ENCODE measurements at regions not wholly inside any gene's neighbourhood (a gene's known extent, or its start where the extent isn't known, plus 50 kb on each side); places are given as distances from the start of the nearest gene placed in this dataset.

DNA sequence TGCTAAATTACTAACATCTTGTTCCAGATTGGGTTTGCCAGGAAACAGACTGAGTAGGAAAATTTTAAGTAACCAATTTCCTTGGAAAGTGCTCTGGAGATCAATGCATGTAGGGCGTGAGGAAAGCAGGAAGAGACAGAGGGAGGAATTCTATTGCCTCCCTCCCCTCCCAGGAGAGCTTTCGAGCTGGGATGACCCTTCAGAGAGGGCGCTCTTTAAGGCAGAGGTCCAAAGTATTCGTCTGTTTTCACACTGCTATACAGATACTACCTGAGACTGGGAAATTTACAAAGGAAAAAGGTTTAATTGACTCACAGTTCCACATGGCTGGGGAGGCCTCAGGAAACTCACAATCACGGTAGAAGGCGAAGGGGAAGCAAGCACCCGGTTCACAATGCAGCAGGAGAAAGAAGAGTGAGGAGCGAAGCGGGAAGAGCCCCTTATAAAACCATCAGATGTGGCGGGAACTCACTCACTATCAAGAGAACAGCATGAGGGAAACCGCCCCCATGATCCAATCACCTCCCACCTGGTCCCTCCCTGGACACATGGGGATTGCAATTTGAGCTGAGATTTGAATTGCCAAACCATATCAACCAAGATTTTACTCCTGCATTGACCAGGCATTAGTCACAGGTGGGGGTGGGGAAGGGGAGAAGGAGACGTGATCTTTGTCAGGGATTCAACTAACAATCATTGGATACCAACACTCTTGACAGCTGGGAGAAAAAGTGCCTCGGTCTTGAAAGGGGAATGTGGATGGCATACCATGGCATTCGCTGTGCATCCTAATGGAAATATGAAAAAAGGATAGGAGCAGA is 63.8 kb downstream of the SLITRK2 start:
- ChIA-PET CTCF (no interaction called here), POLR2A (no interaction called here)
- no peaks in the 10 kb centered on the region for H3K36me3 Mint-ChIP-seq (ENCODE audit: low read depth)
- no peaks in the 10 kb centered on the region for H3K4me1 Mint-ChIP-seq
- no peaks in the 10 kb centered on the region for H3K9me3 Mint-ChIP-seq (ENCODE audit: low read depth)
- H3K4me3 Mint-ChIP-seq = no peak overlapping the region
- DNase-seq = no peak
- H3K27me3 Mint-ChIP-seq = no peaks in the 10 kb centered on the region
- intact Hi-C loops (cut with DNase I, micrococcal nuclease) = no loop called here
- ATAC-seq = no peak
- no peak overlapping the region for H3K27ac Mint-ChIP-seq

DNA sequence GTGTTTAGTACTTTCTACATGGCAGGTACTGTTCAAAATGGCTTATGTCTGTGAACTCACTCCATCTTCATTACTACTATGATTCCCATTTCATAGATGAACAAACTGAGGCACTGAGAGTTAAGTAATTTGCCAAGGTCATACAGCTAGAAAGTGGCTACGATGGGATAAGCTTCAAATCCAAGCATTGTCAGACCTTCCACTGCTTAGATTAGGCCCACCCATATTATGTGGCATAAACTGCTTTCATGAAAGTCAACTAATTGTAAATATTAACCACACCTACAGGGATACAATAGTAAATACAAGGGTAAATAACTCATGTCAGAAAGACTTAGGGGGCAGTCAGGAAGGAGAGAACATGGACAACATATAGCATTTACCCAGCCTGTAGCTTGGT is 68.8 kb downstream of the SLITRK2 start:
- H3K4me3 Mint-ChIP-seq = no peak overlapping the region

DNA sequence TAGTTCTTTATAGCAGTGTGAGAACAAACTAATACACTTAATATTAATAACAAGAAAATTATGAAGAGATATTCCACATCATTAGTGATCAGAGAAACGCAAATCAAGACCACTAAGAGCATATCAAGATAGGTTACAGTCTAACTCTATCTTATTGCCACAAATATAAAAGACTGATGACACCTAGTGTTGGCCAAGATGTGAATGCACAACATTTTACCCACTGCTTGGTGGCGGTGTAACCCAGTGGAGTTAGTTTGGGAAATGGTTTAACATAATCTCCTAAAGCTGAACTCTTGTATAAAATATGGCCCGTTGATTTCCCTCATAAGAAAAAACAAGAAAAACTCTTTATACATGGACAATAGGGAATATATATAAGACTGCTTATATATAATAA is 92.4 kb downstream of the SLITRK2 start:
- Mint-ChIP-seq H3K27ac (no peak overlapping the region), H3K27me3 (no peaks in the 10 kb centered on the region), H3K9me3 (ENCODE audit: low read depth) (peaks cover 2% of the 10 kb centered on the region), H3K4me3 (no peak overlapping the region), H3K36me3 (ENCODE audit: low read depth) (no peaks in the 10 kb centered on the region), H3K4me1 (no peaks in the 10 kb centered on the region)
- intact Hi-C loops (cut with DNase I, micrococcal nuclease) = no loop called here
- no peak for ATAC-seq
- POLR2A ChIA-PET = no interaction called here
- DNase-seq = no peak
- CTCF ChIA-PET = no interaction called here

More for the DNA sequence above, 68.8 kb downstream of the SLITRK2 start:
- no peak for DNase-seq
- no peaks in the 10 kb centered on the region for H3K36me3 Mint-ChIP-seq (ENCODE audit: low read depth)
- ChIA-PET CTCF (no interaction called here), POLR2A (no interaction called here)
- H3K27ac Mint-ChIP-seq = no peak overlapping the region
- peaks cover 3% of the 10 kb centered on the region for H3K9me3 Mint-ChIP-seq (ENCODE audit: low read depth)
- no peaks in the 10 kb centered on the region for H3K4me1 Mint-ChIP-seq
- intact Hi-C loops (cut with DNase I, micrococcal nuclease) = no loop called here
- ATAC-seq = no peak
- no peaks in the 10 kb centered on the region for H3K27me3 Mint-ChIP-seq

DNA sequence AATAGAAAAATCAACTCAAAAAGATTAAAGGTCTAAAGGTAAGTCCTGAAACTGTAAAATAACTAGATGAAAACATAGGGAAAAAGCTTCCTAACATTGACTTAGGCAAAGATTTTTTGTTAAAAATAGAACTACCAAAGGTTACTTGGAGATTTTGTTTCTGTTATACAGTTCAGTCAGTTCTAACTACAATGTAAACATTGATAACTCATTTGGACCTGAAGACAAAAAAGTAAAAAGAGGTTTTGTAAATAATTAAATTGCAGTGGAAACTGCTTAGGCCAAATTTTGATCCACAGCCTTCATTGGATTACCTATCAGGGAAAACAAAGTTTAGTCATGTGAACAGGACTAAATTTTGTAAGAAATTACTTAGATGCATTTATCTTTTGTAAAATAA is 101.8 kb downstream of the SLITRK2 start:
- CTCF ChIA-PET = no interaction called here

GRCh38 chrX:145923376-145923775 is 105.7 kb downstream of the SLITRK2 start:
- Mint-ChIP-seq H3K27me3 (no peaks in the 10 kb centered on the region), H3K27ac (no peak overlapping the region), H3K36me3 (ENCODE audit: low read depth) (no peaks in the 10 kb centered on the region), H3K4me3 (no peak overlapping the region), H3K9me3 (ENCODE audit: low read depth) (peaks cover 2% of the 10 kb centered on the region), H3K4me1 (no peaks in the 10 kb centered on the region)
- POLR2A ChIA-PET = no interaction called here
- no peak for DNase-seq
- CTCF ChIA-PET = no interaction called here
- ATAC-seq = no peak
- intact Hi-C loops (cut with DNase I, micrococcal nuclease) = no loop called here

More for the DNA sequence above, 101.8 kb downstream of the SLITRK2 start:
- H3K9me3 Mint-ChIP-seq (ENCODE audit: low read depth) = no peaks in the 10 kb centered on the region
- ATAC-seq = no peak
- intact Hi-C loops (cut with DNase I, micrococcal nuclease) = no loop called here
- no peak overlapping the region for H3K27ac Mint-ChIP-seq
- H3K4me1 Mint-ChIP-seq = no peaks in the 10 kb centered on the region
- H3K36me3 Mint-ChIP-seq (ENCODE audit: low read depth) = no peaks in the 10 kb centered on the region
- no peak overlapping the region for H3K4me3 Mint-ChIP-seq
- no peak for DNase-seq
- H3K27me3 Mint-ChIP-seq = no peaks in the 10 kb centered on the region
- POLR2A ChIA-PET = no interaction called here

DNA sequence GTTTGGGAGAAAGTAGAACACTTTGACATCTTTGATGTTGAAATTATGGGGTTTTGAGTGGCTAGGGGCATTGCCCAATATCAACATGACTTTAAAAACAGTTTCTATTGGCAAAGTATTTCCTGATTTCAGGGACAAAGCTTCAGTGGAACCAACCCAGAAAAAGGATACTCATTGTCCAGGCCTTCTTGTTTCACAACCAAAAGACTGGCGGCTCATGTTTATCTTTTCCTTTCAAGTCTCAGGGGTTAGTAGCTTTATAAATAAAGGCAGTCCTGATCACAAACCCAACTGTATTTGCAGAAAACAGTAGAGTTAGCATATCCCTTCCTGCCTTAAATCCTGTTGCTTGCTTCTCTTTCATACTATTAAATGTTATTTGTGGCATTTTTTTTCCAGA is 119.1 kb downstream of the SLITRK2 start:
- ATAC-seq = no peak
- H3K4me1 Mint-ChIP-seq = no peaks in the 10 kb centered on the region
- no peak overlapping the region for H3K4me3 Mint-ChIP-seq
- no peak overlapping the region for H3K27ac Mint-ChIP-seq
- H3K9me3 Mint-ChIP-seq (ENCODE audit: low read depth) = peaks cover 4% of the 10 kb centered on the region
- H3K27me3 Mint-ChIP-seq = no peaks in the 10 kb centered on the region
- intact Hi-C loops (cut with DNase I, micrococcal nuclease) = no loop called here
- DNase-seq = no peak
- ChIA-PET CTCF (interaction anchor here (0.6 kb wide), 1 partner anchor 1788 kb away, joined by 3 read pairs; no protein-coding TSS in a partner anchor), POLR2A (no interaction called here)
- no peaks in the 10 kb centered on the region for H3K36me3 Mint-ChIP-seq (ENCODE audit: low read depth)

DNA sequence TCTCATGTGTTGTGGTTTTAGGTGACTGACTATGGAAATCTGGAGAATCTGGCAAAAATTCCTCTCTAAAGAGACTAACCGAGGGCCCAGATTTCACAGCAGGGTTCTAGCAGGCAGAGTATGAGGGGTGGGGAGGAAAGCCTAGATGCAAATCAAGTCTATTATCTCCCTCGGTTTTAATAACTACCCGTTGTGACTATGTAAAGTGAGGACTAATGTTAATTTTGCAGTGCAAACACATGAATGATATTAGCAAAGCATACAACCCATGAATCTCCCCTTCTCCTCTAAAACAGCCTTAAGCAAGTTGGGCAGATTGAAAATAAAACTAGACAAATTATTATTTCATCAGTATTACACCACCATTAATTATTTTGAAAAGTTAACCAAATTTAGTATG is 131.4 kb downstream of the SLITRK2 start:
- Mint-ChIP-seq H3K9me3 (ENCODE audit: low read depth) (peaks cover 5% of the 10 kb centered on the region), H3K36me3 (ENCODE audit: low read depth) (no peaks in the 10 kb centered on the region), H3K27ac (no peak overlapping the region), H3K4me3 (no peak overlapping the region), H3K4me1 (no peaks in the 10 kb centered on the region), H3K27me3 (no peaks in the 10 kb centered on the region)
- DNase-seq (no peak), ATAC-seq (no peak)
- intact Hi-C loops (cut with DNase I, micrococcal nuclease) = no loop called here
- CTCF ChIA-PET = no interaction called here
- POLR2A ChIA-PET = no interaction called here

DNA sequence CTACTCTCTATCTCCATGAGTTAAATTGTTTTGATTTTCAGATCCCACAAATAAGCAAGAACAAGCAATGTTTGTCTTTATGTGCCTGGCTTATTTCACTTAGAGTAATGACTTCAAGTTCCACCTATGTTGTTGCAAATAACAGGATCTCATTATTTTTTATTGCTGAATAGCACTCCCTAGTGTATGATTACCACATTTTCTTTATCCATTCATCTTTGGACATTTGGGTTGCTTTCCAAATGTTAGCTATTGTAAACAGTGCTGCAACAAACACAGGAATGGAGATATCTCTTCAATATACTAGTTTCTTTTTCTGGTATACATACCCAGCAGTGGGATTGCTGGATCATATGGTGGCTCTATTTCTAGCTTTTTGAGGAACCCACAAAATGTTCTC is 136.0 kb downstream of the SLITRK2 start:
- Mint-ChIP-seq H3K4me3 (no peak overlapping the region), H3K27me3 (no peaks in the 10 kb centered on the region), H3K36me3 (ENCODE audit: low read depth) (no peaks in the 10 kb centered on the region), H3K9me3 (ENCODE audit: low read depth) (peaks cover 3% of the 10 kb centered on the region), H3K4me1 (no peaks in the 10 kb centered on the region), H3K27ac (no peak overlapping the region)
- ATAC-seq (no peak), DNase-seq (no peak)
- ChIA-PET POLR2A (no interaction called here), CTCF (no interaction called here)
- intact Hi-C loops (cut with DNase I, micrococcal nuclease) = no loop called here

- POLR2A ChIA-PET = no interaction called here
- ATAC-seq (no peak), DNase-seq (no peak)
- CTCF ChIA-PET = no interaction called here
- Mint-ChIP-seq H3K4me3 (no peak overlapping the region), H3K27me3 (no peaks in the 10 kb centered on the region), H3K36me3 (ENCODE audit: low read depth) (no peaks in the 10 kb centered on the region), H3K9me3 (ENCODE audit: low read depth) (peaks cover 8% of the 10 kb centered on the region), H3K4me1 (no peaks in the 10 kb centered on the region), H3K27ac (no peak overlapping the region)
- intact Hi-C loops (cut with DNase I, micrococcal nuclease) = no loop called here
Observed at GRCh38 chrX:145990051-145990450, 172.4 kb downstream of the SLITRK2 start.

DNA sequence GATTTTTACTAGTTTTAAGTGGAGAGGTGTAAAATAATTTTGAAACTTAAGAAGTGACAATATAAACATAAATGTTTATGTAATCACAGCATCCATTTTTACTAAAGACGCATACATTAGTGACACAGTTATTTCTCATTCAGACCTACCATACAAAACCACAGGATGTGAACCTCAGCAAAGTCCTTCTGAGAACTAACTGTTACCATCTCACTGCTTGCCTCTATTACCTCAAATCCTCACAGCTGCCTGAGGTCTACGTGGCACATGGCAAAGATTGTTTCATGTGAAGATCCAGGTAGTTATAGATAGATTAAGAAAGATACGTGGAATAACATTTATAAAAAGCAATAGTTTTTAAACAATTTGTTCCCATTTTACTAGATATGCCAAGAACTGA is 189.0 kb downstream of the SLITRK2 start:
- no peaks in the 10 kb centered on the region for H3K4me1 Mint-ChIP-seq
- H3K9me3 Mint-ChIP-seq (ENCODE audit: low read depth) = no peaks in the 10 kb centered on the region
- intact Hi-C loops (cut with DNase I, micrococcal nuclease) = no loop called here
- ChIA-PET CTCF (no interaction called here), POLR2A (no interaction called here)
- H3K36me3 Mint-ChIP-seq (ENCODE audit: low read depth) = no peaks in the 10 kb centered on the region
- H3K4me3 Mint-ChIP-seq = no peak overlapping the region
- ATAC-seq = no peak
- no peak for DNase-seq
- no peaks in the 10 kb centered on the region for H3K27me3 Mint-ChIP-seq
- H3K27ac Mint-ChIP-seq = no peak overlapping the region

- POLR2A ChIA-PET = no interaction called here
Observed at GRCh38 chrX:146036000-146036399, 218.4 kb downstream of the SLITRK2 start.

GRCh38 chrX:146041741-146042140 is 224.1 kb downstream of the SLITRK2 start:
- no peaks in the 10 kb centered on the region for H3K27me3 Mint-ChIP-seq
- ATAC-seq (no peak), DNase-seq (no peak)
- H3K27ac Mint-ChIP-seq = no peak overlapping the region
- no peaks in the 10 kb centered on the region for H3K36me3 Mint-ChIP-seq (ENCODE audit: low read depth)
- POLR2A ChIA-PET = no interaction called here
- H3K4me1 Mint-ChIP-seq = no peaks in the 10 kb centered on the region
- intact Hi-C loops (cut with DNase I, micrococcal nuclease) = no loop called here
- H3K9me3 Mint-ChIP-seq (ENCODE audit: low read depth) = peaks cover 5% of the 10 kb centered on the region
- CTCF ChIA-PET = no interaction called here
- no peak overlapping the region for H3K4me3 Mint-ChIP-seq

More at GRCh38 chrX:146036000-146036399, 218.4 kb downstream of the SLITRK2 start:
- CTCF ChIA-PET = no interaction called here
- Mint-ChIP-seq H3K9me3 (ENCODE audit: low read depth) (peaks cover 11% of the 10 kb centered on the region), H3K27me3 (no peaks in the 10 kb centered on the region), H3K4me3 (no peak overlapping the region), H3K27ac (no peak overlapping the region), H3K4me1 (no peaks in the 10 kb centered on the region), H3K36me3 (ENCODE audit: low read depth) (no peaks in the 10 kb centered on the region)
- no peak for ATAC-seq
- intact Hi-C loops (cut with DNase I, micrococcal nuclease) = no loop called here
- DNase-seq = no peak

All from activated CD4-positive, alpha-beta T cell treated with anti-CD3 and anti-CD28 coated beads for 36 hours (primary cell).